K562 (cell line): ENCODE measurements at regions not wholly inside any gene's neighbourhood (a gene's known extent, or its start where the extent isn't known, plus 50 kb on each side); places are given as distances from the start of the nearest gene placed in this dataset.

ENCODE experiments used
- KLF10 ChIP-seq: fragments of 250-450 bp; sonication (Bioruptor Pico); IDR thresholded peaks from 2 replicates; pipeline ENCODE4 v1.6.1; 2021; ENCODE audit warnings: matching md5 sums
- LARP7 ChIP-seq: fragments of 450-650 bp; IDR thresholded peaks from 2 replicates; pipeline ENCODE4 v1.6.1; 2016
- MIER1 ChIP-seq: fragments of 450-650 bp; IDR thresholded peaks from 2 replicates; pipeline ENCODE4 v1.6.1; 2016; ENCODE audit warnings: antibody characterized with exemption, mild to moderate bottlenecking, low read depth
- PTBP1 ChIP-seq: fragments of 200-400 bp; formaldehyde crosslinking; IDR thresholded peaks from 2 replicates; pipeline ENCODE4 v1.6.1; 2017; ENCODE audit warnings: low read depth, low read length
- ZNF384 ChIP-seq: IDR thresholded peaks from 2 replicates; pipeline ENCODE4 v1.6.1; 2012; ENCODE audit warnings: low read depth, low read length, improper control_type of control experiment
- TF ChIP-seq, protein P1 (sequence below), 3 experiments: IDR thresholded peaks in 2 of 3; conservative IDR thresholded peaks in 1 of 3; 2 replicates each; pipeline ENCODE4 v1.5.1; 2011 to 2012; ENCODE audit warnings: low read length in 3 of 3, mild to moderate bottlenecking in 3 of 3, control low read depth in 2 of 3, improper control_type of control experiment in 1 of 3, inconsistent platforms in 1 of 3, low read depth in 1 of 3, mixed read lengths in 1 of 3, moderate library complexity in 1 of 3; ENCODE audit not compliant: insufficient read depth in 2 of 3

DNA sequence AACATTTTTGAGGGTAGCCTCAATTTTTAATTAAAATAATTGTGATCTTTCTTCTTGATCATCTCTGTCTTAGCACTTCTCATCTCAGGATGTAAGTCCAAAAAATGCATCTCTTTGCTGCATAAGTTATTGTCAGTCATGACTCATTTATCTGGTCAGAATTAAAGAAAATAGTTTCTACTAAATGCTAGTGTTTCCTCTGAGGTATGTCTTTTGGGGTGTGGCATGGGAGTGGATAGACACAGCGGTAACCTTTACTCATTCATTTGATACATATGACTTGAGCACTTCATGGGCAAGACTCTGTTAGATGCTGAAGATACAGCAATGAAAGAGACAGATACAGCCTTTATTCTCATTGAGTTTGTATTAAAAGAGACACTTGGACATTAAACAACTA, 284.7 kb downstream of the IRS1 start:
- TF ChIP-seq MIER1 (no peak), ZNF384 (no peak), LARP7 (no peak), KLF10 (CRISPR knock-in tag) (no peak), PTBP1 (no peak)
- TF ChIP-seq, protein P1, sequence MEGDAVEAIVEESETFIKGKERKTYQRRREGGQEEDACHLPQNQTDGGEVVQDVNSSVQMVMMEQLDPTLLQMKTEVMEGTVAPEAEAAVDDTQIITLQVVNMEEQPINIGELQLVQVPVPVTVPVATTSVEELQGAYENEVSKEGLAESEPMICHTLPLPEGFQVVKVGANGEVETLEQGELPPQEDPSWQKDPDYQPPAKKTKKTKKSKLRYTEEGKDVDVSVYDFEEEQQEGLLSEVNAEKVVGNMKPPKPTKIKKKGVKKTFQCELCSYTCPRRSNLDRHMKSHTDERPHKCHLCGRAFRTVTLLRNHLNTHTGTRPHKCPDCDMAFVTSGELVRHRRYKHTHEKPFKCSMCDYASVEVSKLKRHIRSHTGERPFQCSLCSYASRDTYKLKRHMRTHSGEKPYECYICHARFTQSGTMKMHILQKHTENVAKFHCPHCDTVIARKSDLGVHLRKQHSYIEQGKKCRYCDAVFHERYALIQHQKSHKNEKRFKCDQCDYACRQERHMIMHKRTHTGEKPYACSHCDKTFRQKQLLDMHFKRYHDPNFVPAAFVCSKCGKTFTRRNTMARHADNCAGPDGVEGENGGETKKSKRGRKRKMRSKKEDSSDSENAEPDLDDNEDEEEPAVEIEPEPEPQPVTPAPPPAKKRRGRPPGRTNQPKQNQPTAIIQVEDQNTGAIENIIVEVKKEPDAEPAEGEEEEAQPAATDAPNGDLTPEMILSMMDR (IDR thresholded peaks at IDR 0.05 in 2 of 3, conservative IDR thresholded peaks at IDR 0.05 in 1 of 3; ENCODE audit: insufficient read depth in 2 of 3, low read depth in 1 of 3, low read length in 3 of 3): no peak
